ENCODE measurements at regions not wholly inside any gene's neighbourhood (a gene's known extent, or its start where the extent isn't known, plus 50 kb on each side); places are given as distances from the start of the nearest gene placed in this dataset.
A peak's percentile ranks its signal among the peaks of the same experiment; 100 is the strongest.

GRCh38 chr20:40808936-40809335 lies 119.9 kb upstream of the MAFB start:
- no peak for DNase-seq

GRCh38 chr20:40809361-40809760 lies 120.3 kb upstream of the MAFB start:
- DNase-seq = no peak

GRCh38 chr20:40810332-40811000 lies 121.4 kb upstream of the MAFB start:
- no peak for DNase-seq

DNA sequence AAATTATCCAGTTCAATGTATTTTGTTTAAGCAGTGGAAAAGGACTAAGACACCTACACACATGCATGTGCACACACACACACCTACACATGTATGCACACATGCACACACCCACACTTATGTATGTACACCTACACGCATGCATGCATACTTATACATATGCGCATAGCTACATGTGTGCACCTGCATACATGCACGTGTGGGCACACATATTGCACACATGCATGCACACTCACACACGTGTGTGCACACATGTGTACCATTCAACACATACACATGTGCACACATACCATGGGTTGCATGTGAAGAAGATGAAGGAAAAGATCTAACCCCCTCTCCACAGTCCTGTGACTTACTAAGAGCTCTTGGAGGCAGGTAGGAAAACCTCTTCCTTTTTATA lies 122.0 kb upstream of the MAFB start:
- DNase-seq = no peak

DNA sequence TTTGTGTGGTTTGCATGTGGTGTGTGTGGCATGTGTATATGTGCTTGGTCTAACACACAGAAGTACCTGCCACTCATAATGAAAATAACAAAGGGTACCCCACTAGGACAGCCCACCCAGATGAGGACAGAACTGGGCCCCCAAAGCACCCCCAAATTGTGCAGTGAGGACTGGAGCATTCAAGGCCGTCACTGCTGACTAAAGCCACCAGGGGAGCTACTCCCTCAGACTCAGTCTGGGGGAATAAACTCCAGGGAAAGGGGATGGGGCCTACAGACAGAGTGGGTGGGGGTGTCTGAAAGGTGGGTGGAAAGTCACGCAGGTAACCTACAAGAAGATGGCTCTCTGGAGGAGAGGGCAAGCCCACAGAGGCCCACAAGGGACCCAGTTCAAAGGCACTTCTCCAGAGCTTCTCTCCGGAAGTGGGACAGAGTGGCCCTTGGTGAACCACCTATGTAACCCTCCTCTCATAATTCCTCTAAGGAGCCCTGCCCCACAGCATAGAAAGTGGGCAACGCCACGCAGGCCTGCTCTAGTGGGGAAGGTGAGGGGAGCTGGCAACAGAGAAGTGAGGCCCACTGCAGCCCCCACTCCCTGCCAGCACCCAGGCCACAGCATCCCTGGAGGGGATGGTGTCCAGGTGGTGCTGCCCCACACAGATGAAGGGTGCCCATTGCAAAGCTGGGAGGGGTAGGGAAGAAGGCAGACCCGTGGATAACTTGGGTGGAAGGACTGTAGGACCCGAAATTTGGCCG lies 122.8 kb upstream of the MAFB start:
- DNase-seq = no peak

DNA sequence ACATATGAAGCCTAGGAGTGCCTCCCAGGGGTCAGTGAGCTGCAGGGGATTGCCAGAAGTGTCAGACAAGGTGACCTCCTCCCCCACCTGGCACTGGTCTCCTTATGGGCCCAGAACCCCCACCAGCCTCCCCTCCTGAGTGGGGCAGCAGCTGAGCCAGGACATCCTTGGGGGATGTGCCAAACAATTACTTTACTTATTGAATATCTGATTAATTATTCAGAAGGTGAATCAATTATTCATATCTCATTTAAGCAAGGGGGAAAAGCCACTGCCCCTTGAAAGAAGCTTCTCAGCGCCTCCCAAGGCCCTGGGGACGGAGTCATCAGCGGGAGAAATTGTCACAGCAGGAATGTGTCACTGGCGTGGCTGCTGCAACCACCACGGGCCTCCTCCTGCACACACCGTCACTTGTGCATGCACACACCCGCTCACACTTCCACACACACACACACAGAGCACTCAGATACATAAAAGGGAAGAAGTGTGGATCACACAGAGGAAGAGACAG lies 123.4 kb upstream of the MAFB start:
- no peak for DNase-seq

GRCh38 chr20:40813029-40813431 lies 124.0 kb upstream of the MAFB start:
- DNase-seq = no peak

GRCh38 chr20:40813708-40814630 lies 124.9 kb upstream of the MAFB start:
- DNase-seq = no peak

- DNase-seq = no peak
Measured at GRCh38 chr20:40814631-40814960, 125.6 kb upstream of the MAFB start.

- no peak for DNase-seq
Measured at GRCh38 chr20:40815156-40816038, 126.4 kb upstream of the MAFB start.

GRCh38 chr20:40816039-40816352 lies 127.0 kb upstream of the MAFB start:
- no peak for DNase-seq

- no peak for DNase-seq
Measured at GRCh38 chr20:40821429-40821828, 132.4 kb upstream of the MAFB start.

GRCh38 chr20:40826699-40827098 lies 137.7 kb upstream of the MAFB start:
- DNase-seq = no peak

- DNase-seq = no peak
Measured at GRCh38 chr20:40835321-40835720, 146.3 kb upstream of the MAFB start.

DNA sequence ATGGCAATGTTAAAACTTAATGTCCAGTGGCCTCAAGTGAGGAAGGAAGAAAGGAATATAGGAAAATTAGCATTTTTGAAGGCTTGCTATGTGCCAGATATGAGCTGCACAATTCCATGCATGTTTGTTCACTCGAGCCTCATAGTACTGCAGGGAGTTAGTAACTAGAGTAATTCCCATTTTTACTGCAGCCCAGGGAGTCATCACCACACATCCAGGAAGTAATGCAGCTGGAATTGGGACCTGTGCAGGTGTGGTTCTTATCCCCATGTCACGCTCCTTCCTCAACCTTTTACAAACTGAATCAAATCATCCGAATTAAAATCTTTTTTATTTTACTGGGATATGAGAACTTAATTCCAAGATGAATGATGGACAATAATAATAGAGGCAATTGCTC lies 149.5 kb upstream of the MAFB start:
- DNase-seq = no peak

GRCh38 chr20:40843251-40843650 lies 154.2 kb upstream of the MAFB start:
- DNase-seq = peak; percentile 95

GRCh38 chr20:40844332-40844731 lies 155.3 kb upstream of the MAFB start:
- peak; percentile 81 to 92 for DNase-seq

GRCh38 chr20:40848096-40848495 lies 159.1 kb upstream of the MAFB start:
- peak in 1 of 2 experiments; percentile 48 for DNase-seq

- DNase-seq = peak; percentile 38 to 48
Measured at GRCh38 chr20:40848526-40848925, 159.5 kb upstream of the MAFB start.

- no peak for DNase-seq
Measured at GRCh38 chr20:40849456-40849855, 160.4 kb upstream of the MAFB start.

GRCh38 chr20:40851051-40851450 lies 162.0 kb upstream of the MAFB start:
- DNase-seq = no peak

DNA sequence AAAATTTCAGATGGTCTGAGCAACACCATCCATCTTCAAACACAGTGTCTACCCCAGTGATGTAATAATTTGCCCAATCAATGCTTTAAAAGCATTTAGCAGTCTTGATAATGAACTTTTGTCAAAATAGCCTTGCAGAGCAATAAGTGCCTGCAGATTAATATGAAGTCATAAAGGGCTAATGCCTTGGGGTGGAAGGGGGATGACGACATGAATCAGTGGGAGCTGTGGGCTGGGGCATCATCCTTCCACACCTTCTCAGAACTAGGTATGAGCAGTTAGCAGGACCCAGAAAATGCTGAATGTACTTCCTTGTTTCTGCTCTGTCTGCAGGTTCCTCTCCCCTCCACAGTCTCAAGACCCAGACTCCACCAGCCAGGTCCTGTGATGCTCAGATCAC lies 166.2 kb upstream of the MAFB start:
- DNase-seq = no peak

GRCh38 chr20:40856653-40857052 lies 167.6 kb upstream of the MAFB start:
- DNase-seq = no peak
